Stimulated activated CD4-positive, alpha-beta T cell treated with anti-CD3 and anti-CD28 coated beads, Interleukin-15, amount 100 ng/mL, for 48 hours (primary cell): ENCODE measurements at regions not wholly inside any gene's neighbourhood (a gene's known extent, or its start where the extent isn't known, plus 50 kb on each side); places are given as distances from the start of the nearest gene placed in this dataset.
A peak's percentile ranks its signal among the peaks of the same experiment; 100 is the strongest.
"Not testable (repeated sequence)": the region's sequence is repeated elsewhere in the genome, so short reads cannot be mapped to it uniquely, and the experiment has no call there.

Experiments
- DNase-seq, 2 donors: peaks; one replicate each; pipeline ENCODE4 v3.0.0-alpha.2; 2020; ENCODE audit warnings: low read depth in 2 of 2

DNA sequence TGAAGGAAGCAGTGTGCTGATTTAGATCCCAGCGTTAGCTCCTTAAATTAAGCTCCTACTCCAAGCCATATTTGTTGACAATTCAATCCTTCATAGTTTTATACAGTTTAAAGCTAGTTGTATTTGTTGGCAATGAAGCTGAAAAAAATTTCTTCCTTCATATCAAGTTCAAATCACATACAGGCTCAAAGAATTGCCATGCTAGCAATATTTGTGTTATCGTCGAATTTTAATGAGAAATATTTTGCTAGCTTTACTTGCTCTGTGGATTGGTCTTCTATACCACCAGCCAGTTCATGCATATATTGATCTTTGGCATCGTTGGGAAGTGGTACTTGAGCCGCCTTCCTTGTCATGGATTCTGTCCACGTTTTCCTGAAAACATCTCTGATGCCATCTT, 204.6 kb upstream of the HDAC4 start:
- DNase-seq, result no peak

DNA sequence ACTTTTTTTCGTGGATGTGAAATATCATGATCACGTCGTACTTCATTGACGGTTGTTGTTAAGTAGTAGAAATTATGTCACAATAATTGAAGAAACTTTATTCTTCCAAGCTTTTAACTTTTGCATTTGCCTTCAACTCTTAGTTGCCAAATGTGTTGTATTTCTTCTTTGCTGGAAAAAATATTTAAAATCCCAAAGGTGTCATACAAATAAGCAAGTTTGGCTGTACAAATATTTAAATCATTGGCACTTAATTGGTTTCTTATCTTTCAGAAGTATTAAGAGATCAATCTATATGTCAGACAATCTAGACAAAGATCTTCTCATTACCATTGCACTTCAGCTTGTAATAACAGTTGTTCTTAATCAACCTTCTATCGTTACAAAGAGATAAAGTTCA, 204.0 kb upstream of the HDAC4 start:
- DNase-seq, result no peak

DNA sequence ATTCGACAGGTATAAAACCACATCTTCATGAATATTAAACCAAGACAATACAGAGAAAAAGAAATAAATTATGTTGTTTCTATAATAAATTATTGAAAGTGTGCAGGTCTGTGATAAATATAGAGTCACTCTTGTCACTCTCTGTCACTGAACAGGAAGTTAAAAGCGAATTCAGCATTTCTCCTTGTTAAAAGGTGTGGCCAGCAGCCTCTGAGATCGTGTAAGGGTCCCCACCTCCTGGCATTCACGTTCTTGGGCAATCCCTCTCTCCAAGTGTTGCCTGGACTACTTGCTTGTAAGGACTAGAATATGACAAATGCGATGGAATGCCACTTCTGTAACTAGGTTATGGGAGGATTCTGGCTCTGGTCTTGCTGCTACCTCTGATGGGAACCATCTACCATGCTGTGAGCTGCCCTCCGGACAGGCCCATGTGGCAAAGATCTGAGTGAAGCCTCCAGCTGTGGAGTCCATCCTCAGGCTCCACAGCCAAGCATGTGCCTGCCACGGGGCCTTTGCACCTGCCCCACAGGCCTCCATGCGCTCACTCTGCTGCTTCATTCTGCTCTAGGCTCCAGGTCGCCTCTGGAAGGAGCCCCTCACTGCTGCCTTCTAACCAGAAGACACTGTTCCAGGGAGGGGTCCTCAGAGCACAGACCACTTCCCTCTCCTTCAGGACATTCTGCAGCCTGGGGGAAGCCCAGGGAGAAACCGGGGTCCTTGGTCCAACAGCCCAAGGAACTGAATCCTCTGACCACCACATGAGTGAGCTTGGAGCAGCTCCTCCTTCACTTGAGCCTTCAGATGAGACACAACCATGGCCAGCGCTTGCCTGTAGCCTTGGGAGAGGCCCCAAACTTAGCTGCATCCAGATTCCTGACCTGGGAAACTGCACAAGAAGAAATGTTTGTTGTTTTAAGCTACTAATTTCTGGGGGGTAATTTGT, 202.9 kb upstream of the HDAC4 start:
- no peak for DNase-seq

DNA sequence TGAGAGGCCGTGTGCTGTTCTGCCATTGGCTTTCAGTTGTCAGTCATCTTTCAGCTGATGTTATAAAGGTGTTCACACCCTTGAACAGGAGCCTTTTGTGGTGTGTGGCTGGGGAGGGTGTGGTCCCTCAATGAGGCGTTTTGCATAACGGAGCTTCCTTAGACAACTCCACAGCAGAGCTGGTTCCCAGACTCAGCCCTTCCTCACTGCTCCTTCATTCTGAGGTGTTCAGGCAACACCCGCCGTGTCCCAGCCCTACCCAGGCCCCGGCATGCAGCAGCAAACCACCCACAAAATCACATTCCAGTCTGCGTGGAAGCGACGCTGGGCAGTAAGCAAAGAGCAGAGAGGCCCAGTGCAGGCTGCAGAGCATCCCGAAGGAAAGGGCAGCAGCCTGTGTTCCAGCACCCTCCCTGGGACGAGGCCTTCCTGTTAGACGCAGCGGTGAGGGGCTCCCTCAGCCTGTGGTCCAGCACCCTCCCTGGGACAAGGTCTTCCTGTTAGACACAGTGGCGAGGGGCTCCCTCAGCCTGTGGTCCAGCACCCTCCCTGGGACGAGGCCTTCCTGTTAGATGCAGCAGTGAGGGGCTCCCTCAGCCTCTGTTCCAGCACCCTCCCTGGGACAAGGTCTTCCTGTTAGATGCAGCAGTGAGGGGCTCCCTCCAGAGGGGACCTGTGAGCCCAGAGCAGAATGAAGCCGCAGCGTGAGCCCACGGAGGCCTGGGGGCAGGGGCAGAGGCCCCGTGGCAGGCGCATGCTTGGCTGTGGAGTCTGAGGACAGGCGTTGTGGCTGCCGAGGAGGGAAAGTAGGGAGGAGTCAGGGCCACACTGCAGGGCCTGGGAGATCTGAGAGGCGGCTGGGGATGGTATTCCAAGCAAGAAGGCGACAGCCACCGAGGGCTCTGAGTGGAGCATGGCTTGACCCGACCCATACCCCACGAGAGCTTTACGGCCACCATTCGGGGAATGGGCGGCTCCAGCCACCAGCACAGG, 201.8 kb upstream of the HDAC4 start:
- DNase-seq, result no peak

DNA sequence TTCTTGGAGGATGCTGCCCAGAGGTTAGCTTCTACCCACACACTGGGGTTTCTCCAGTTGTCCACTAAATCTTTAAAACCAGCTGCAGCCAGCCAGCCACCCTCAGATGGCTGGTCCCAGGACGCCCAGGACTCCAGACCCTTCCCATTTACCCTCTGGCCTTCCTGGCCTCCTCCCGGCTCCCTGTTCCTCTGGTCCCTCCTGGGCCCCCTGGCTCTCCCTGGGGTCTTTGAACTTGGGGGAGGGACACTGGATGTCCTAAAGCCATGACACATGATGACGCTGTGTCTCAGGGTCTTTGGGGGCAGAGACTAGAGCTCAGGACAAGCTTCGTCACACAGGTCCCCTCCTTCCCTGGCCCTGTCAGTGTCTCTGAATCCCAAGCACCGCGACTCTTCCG, 201.1 kb upstream of the HDAC4 start:
- no peak for DNase-seq

DNA sequence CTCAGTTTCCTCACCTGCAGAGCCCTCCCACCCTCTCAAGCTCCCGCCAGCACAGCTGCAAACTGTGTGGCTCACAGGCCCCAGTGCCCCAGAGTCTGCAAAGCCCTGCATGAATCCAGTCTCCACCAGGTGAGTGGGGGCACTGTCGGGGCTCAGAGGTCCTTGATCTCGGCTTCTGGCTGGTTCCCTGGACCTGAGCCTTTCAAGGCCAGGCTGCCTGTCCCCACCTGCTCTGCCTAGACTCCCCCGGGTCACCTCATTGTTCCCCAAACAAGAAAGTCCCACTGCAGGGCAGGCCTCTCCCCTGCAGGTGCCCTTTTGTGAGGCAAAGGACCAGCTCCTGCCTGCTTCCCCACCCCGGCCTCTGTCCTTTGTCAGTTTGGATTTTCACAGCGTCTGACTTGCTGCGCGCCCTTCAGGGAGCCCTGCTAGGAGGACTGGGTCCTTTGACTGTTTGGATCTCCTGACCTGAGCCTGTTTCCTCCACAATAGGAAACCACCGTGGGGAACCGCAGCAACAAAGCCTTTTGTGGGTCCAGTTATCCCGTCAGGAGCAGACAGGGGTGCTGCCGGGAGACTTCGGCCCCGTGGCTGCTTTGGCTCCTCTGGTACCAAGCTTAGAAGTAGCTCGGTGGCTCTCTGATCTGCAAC, 200.5 kb upstream of the HDAC4 start:
- DNase-seq, result no peak

DNA sequence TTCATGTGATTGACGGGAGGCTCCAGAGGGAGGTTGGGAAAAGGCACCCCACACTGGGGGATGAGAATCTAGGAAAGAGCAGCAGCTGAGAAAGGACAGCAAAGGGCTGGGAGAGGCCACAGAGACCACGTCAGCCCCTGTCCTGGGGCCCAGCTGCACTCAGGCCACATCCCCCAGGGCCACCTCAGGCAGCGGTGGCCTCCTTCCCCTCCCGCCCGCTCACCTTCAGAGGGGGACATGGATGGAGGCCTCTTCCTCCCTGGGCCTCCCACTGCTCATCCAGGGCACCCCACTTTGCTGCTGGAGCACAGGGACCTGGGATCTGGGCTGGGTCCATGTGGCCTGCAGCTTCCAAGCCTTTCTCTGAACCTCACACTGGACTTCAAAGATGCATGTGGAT, 199.8 kb upstream of the HDAC4 start:
- no peak for DNase-seq

DNA sequence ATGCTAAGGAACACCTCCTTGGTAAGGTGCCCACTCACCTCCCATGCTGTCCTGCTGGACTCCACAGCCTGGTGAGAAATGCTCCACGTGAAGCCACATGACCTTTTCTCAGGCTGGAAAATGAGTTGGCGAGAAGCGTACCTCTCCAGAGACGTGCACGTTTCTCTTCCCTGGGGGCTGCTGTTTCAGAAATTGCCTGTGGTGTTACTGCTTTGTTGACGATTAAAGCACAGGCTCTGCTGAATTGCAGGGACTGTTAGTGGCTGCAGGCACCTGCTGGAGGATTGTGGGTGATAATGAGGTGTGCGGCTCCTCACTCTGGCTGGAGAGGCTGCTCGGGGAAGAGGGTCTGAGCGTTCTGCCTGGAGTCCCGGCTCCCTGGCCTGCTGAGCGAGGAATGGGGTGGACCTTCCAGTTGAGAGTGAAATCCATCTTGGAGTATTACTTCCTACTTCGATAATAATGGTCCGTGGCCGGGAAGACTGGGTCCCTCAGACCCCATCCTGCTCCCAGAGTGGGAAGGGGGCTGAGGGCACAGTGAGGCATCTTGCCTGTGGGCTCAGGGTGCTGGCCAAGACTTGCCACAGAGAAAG, 199.3 kb upstream of the HDAC4 start:
- no peak for DNase-seq

DNA sequence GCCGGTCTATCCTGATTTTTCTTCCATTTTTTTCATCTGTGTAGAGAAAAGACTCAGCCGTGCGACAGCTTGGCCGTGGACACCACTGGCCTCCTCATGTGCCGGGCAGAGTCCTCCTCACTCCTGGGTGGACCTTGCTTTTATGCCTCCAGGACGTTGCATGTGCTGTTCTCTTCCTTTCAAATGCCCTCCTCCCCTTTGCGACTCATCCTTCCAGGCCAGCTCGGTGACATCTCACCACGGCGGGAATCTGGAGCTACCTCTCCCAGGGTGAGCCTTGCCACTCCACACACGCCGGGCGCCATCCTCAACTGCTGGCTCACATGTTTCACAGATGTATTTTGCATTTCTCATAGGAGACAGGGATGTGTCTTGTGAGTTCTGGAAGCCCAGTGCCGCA, 198.5 kb upstream of the HDAC4 start:
- no peak for DNase-seq

DNA sequence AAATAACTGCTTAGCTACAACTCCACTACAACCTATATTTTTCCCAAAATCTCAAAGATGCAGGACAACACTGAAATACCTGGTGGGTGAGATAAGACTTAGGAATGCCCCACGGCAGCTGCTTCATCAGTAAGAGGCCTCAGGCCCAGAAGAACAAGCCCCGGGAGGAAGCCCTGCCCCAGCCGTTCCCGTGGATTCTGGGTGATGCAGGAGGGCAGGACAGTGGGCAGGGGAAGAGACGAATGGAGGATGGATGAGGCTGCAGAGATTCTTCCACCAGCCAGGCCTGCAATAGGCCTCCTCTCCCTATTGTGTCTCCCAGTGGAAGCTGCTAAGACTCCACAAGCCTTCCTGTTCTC, 197.9 kb upstream of the HDAC4 start:
- no peak for DNase-seq

DNA sequence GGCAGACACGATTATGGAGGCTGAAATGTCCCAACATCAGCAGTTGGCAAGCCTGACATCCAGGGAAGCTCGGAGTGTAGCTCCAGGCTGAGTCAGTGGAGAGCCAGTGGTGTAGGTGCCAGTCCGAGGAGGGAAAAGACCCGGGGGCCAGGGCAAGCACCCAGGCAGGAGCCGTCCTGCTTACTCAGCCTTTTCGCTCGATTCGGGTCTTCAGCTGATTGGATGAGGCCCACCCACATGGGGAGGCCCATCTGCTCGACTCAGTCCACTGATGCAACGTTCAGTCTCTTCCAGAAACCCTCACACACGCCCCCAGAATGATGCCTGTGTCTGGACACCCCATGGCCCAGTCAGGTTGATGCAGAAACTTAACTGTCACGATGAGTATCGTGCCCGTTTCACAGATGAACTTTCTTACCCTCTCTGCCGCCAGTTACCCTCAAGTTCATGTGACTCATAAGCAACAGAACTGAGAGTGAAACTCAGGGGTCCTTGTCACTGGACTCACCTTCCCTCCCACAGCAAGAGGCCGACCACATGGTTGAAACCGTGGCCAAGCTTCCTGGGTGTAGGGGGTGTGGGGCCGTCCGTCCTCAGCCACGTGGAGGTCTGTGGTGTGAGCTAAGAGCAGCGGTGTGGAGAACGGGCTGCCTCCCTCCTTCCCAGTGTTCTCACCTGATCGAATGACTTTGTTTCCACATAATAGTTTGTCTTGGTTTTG, 197.4 kb upstream of the HDAC4 start:
- DNase-seq, result peak in 1 of 2 donors; percentile 4

DNA sequence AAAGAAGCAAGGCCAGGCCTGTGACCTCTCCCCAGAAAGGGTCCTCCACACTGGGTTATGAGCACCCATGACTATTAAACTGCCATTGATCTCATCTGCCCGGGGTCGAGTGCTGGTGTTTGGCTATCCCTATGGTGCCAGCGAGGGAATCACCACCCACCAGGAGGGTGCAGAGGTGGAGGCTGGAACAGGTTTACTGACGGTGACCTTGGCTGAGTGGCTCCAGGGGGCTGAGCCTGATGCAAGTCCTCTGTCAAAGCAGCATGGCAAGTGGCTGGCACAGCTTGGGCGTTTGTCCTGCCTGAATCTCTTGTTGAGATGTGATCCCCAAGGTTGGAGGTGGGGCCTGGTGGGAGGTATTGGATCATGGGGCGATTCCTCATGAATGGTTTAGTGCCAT, 196.4 kb upstream of the HDAC4 start:
- DNase-seq, result no peak

DNA sequence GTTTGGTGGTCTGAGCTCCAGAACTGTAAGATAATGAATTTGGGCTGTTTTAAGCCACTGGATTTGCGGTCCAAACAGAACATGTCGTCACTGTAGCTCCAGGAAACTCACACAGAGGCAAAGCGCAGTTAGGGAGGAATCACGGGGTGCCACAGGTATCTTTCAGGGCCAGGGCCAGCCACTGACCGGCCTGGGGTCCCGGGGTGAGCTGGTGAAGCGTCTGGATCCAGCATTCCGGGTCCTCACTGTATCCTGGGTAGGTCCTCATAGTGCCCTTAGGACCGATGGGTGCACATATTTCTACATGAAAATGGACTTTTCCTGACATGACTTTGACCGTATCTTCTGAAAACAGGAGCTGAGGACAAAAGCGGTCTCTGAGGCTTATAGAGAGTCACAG, 196.0 kb upstream of the HDAC4 start:
- no peak for DNase-seq

DNA sequence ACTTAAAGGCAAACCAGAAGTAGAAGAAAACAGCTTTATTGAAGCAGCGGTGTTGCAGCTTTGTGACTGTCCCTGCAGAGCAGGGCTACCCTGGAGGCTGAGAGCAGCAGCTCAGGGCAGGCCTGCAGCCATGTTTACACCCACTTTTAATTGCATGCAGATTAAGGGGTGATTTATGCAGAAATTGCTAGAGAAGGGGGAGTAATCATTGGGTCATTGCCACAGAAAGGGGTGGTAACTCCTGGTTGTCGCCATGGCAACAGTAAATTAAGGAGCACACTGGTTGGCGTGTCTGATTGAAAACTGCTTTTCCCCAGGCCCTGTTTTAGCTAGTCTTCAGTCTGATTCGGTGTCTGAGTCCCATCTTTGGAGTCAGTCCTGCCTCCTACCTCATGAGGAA, 195.4 kb upstream of the HDAC4 start:
- DNase-seq, result no peak

DNA sequence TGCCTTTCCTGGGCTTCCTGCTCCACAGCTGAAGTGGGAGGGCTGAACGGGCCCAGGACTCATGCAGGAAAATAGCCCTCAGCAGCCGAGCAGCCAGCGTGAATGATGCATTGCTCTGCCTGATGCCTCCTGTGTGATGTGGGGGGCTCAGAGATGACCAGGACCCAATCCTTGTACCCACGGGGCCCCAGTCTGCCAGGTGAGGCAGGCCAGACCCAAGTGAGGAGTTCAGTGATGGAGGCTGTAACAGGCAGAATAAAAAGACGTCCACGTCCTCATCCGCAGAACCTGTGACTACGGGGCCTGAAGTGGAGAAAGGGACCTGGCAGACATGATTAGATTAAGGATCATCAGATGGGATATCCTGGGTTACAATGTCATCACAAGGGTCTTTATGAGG, 194.9 kb upstream of the HDAC4 start:
- DNase-seq, result no peak

DNA sequence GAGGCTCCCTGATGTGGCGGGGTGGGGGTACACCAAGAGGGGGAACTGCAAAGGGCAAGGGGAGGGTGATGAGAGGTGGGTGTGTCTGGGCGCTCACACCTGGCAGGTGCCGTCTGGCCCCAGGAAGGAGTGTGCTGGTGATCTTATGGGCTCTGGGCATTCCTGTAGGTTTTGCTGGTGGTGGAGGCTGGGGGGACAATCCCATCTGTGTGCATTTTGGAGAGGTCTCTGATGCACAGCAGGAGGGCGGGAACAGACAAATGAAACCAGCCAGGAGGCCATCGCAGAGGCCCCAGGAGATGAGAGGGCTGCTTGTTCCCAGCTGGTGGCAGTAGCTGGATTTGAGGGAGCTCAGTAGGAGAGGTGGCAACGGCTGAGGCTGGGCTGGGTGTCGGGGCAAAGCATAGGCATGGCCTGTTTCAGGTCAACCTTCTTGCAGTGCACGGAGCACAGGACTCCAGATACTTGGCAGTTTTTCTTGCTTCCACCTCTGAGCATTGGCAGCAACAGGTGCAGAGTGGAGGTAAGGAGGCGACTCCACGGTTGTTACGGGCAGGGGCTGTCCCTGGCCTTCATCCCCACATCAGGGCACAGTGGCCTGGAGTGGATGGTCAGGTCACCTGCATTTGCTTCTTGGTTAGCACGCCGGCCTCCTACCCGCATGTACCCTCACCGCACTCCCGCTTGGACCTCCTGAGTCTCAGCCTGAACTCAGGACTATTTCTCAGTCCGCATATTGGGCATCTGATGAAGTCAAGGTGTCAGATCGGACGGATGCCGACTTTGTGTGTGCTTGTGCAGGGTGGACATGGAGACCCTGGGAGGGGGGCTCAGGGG, 194.2 kb upstream of the HDAC4 start:
- DNase-seq, result no peak

DNA sequence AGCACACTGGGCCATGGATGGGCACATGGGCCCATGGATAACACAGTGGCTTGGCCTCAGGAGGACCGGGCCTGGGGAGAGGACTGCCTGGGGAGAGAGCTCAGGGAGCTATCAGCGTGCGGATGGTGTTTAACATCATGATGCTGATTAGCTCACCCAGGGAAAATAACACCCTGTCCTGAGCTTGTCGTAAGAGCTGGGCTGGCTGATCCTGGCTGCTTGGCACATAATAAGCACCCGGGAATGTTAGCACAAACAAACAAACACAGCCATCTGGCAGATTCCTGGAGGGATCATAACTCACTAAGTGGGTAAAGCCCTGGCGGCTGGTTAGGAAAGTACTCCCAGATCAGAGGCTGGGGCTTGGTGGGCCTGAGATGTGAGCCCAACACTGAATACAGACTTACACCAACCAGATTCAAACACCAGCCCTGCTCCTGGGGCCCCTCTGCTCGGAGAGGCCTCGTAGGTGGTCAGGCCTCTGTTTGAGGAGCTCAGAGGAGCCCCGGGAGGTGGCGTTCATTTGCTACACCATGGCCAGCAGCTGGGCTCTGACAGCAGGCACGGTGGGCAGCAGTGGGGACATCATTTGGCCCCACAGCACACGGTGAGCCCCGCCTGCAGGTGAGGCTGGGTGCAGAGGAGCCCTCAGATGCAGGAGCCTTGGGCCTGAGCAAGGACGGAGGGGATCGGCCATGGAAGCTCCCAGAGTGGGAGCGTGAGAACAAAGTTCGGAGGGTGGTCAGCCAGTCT, 193.4 kb upstream of the HDAC4 start:
- no peak for DNase-seq

DNA sequence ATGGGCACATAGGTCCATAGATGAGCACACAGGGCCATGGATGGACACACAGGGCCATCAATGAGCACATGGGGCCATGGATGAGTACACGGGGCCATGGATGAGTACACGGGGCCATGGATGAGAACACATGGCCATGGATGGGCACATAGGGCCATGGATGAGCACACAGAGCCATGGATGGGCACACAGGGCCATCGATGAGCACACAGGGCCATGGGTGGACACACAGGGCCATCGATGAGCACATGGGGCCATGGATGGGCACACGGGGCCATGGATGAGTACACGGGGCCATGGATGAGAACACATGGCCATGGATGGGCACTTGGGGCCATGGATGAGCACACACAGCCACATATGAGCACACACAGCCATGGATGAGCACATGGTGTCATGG, 192.6 kb upstream of the HDAC4 start:
- no peak for DNase-seq

DNA sequence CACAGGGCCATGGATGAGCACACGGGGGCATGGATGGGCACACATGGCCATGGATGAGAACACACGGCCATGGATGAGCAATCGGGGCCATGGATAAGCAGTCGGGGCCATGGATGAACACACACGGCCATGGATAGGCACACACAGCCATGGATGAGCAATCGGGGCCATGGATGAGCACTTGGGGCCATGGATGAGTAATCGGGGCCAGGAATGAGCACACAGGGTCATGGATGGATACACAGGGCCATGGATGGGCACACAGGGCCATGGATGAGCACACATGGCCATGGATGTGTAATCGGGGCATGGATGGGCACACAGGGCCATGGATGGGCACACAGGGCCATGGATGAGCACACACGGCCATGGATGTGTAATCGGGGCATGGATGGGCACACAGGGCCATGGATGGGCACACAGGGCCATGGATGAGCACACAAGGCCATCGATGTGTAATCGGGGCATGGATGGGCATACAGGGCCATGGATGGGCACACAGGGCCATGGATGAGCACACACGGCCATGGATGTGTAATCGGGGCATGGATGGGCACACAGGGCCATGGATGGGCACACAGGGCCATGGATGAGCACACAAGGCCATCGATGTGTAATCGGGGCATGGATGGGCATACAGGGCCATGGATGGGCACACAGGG, 191.9 kb upstream of the HDAC4 start:
- DNase-seq, result not testable (repeated sequence)
